ENCODE measurements at regions not wholly inside any gene's neighbourhood (a gene's known extent, or its start where the extent isn't known, plus 50 kb on each side); places are given as distances from the start of the nearest gene placed in this dataset.

GRCh38 chr2:58886009-58886408, 644.9 kb upstream of the FANCL start:
- DNase-seq, result no peak
- H3K27ac ChIP-seq, result no peak overlapping the region
- H3K4me1 ChIP-seq, result no peaks in the 10 kb centered on the region
- TF ChIP-seq CTCF (IDR thresholded peaks at IDR 0.05), result no peak
- TF ChIP-seq EP300 (IDR thresholded peaks at IDR 0.05; ENCODE audit: low read depth), result no peak
- no peak for TF ChIP-seq POLR2A (IDR thresholded peaks at IDR 0.05)
- intact Hi-C loops (cut with DNase I; ENCODE audit: low total_unique reads), result no loop called here
- no peaks in the 10 kb centered on the region for H3K27me3 ChIP-seq
- H3K36me3 ChIP-seq, result no peaks in the 10 kb centered on the region
- no peaks in the 10 kb centered on the region for H3K9me3 ChIP-seq
- no peak overlapping the region for H3K4me3 ChIP-seq
- in situ Hi-C loops (cut with MboI; ENCODE audit: low pct_ligation_motif_present in 1 of 4, low pct_unique_long_range_greater_than_20kb in 1 of 4, low sequenced_read_pairs in 3 of 4), result no loop called here
- whole genome bisulfite sequencing, 2 donors (ENCODE audit: low coverage in 1 of 2), result 75 to 100% methylated on average over 1 of the region's 1 CpG

- H3K4me1 ChIP-seq, result no peaks in the 10 kb centered on the region
- H3K27me3 ChIP-seq, result no peaks in the 10 kb centered on the region
- no peaks in the 10 kb centered on the region for H3K9me3 ChIP-seq
- DNase-seq, result no peak
- no peaks in the 10 kb centered on the region for H3K36me3 ChIP-seq
- H3K4me3 ChIP-seq, result no peak overlapping the region
- in situ Hi-C loops (cut with MboI; ENCODE audit: low pct_ligation_motif_present in 1 of 4, low pct_unique_long_range_greater_than_20kb in 1 of 4, low sequenced_read_pairs in 3 of 4) (no loop called here), intact Hi-C loops (cut with DNase I; ENCODE audit: low total_unique reads) (no loop called here)
- WGBS, 2 donors (ENCODE audit: low coverage in 1 of 2), result 80 to 85% methylated on average over 4 of the region's 4 CpGs
- H3K27ac ChIP-seq, result no peak overlapping the region
- no peak for TF ChIP-seq CTCF (IDR thresholded peaks at IDR 0.05)
- TF ChIP-seq POLR2AphosphoS5 (IDR thresholded peaks at IDR 0.05), result no peak
- no peak for TF ChIP-seq EP300 (IDR thresholded peaks at IDR 0.05; ENCODE audit: low read depth)
These were observed 638.7 kb upstream of the FANCL start for GRCh38 chr2:58879834-58880233.

GRCh38 chr2:58878778-58879177, 637.7 kb upstream of the FANCL start:
- H3K27me3 ChIP-seq, result no peaks in the 10 kb centered on the region
- no peak overlapping the region for H3K4me3 ChIP-seq
- WGBS, 2 donors (ENCODE audit: low coverage in 1 of 2), result 55 to 63% methylated on average over 1 of the region's 1 CpG
- no peaks in the 10 kb centered on the region for H3K9me3 ChIP-seq
- TF ChIP-seq POLR2A (IDR thresholded peaks at IDR 0.05) (no peak), CTCF (IDR thresholded peaks at IDR 0.05) (no peak), POLR2AphosphoS5 (IDR thresholded peaks at IDR 0.05) (no peak), EP300 (IDR thresholded peaks at IDR 0.05; ENCODE audit: low read depth) (no peak)
- DNase-seq, result no peak
- intact Hi-C loops (cut with DNase I; ENCODE audit: low total_unique reads) (no loop called here), in situ Hi-C loops (cut with MboI; ENCODE audit: low pct_ligation_motif_present in 1 of 4, low pct_unique_long_range_greater_than_20kb in 1 of 4, low sequenced_read_pairs in 3 of 4) (no loop called here)
- no peaks in the 10 kb centered on the region for H3K4me1 ChIP-seq
- no peaks in the 10 kb centered on the region for H3K36me3 ChIP-seq
- H3K27ac ChIP-seq, result no peak overlapping the region

GRCh38 chr2:58876126-58876525, 635.0 kb upstream of the FANCL start:
- WGBS, 2 donors (ENCODE audit: low coverage in 1 of 2), result 89 to 100% methylated on average over 1 to 2 of the region's 2 CpGs
- intact Hi-C loops (cut with DNase I; ENCODE audit: low total_unique reads), result no loop called here
- Histone ChIP-seq H3K4me1 (no peaks in the 10 kb centered on the region), H3K27ac (no peak overlapping the region), H3K27me3 (no peaks in the 10 kb centered on the region), H3K9me3 (no peaks in the 10 kb centered on the region), H3K36me3 (no peaks in the 10 kb centered on the region), H3K4me3 (no peak overlapping the region)
- no peak for TF ChIP-seq EP300 (IDR thresholded peaks at IDR 0.05; ENCODE audit: low read depth)
- no peak for DNase-seq
- in situ Hi-C loops (cut with MboI; ENCODE audit: low pct_ligation_motif_present in 1 of 4, low pct_unique_long_range_greater_than_20kb in 1 of 4, low sequenced_read_pairs in 3 of 4), result no loop called here

GRCh38 chr2:58875436-58875835, 634.3 kb upstream of the FANCL start:
- 57 to 67% methylated on average over 2 to 4 of the region's 4 CpGs for WGBS, 2 donors (ENCODE audit: low coverage in 1 of 2)
- in situ Hi-C loops (cut with MboI; ENCODE audit: low pct_ligation_motif_present in 1 of 4, low pct_unique_long_range_greater_than_20kb in 1 of 4, low sequenced_read_pairs in 3 of 4), result no loop called here

More at GRCh38 chr2:58875436-58875835, 634.3 kb upstream of the FANCL start:
- intact Hi-C loops (cut with DNase I; ENCODE audit: low total_unique reads), result no loop called here
- no peak overlapping the region for H3K4me3 ChIP-seq
- no peaks in the 10 kb centered on the region for H3K27me3 ChIP-seq
- no peaks in the 10 kb centered on the region for H3K9me3 ChIP-seq
- no peak overlapping the region for H3K27ac ChIP-seq
- TF ChIP-seq EP300 (IDR thresholded peaks at IDR 0.05; ENCODE audit: low read depth), result no peak
- TF ChIP-seq POLR2A (IDR thresholded peaks at IDR 0.05), result no peak
- TF ChIP-seq POLR2AphosphoS5 (IDR thresholded peaks at IDR 0.05), result no peak
- no peak for TF ChIP-seq CTCF (IDR thresholded peaks at IDR 0.05)
- H3K36me3 ChIP-seq, result no peaks in the 10 kb centered on the region
- no peak for DNase-seq
- H3K4me1 ChIP-seq, result no peaks in the 10 kb centered on the region

Measured in transverse colon (tissue), 4 donors.